Neural progenitor cell (in vitro differentiated cells): ENCODE measurements at regions not wholly inside any gene's neighbourhood (a gene's known extent, or its start where the extent isn't known, plus 50 kb on each side); places are given as distances from the start of the nearest gene placed in this dataset.

Experiments used
- EZH2 ChIP-seq: fragments of 200-600 bp; sonication (generic); IDR thresholded peaks from 2 replicates; pipeline ENCODE4 v1.6.1; 2017; ENCODE audit warnings: antibody characterized with exemption, mild to moderate bottlenecking, moderate library complexity
- TF ChIP-seq, protein P1 (sequence below): fragments of 200-600 bp; sonication (generic); IDR thresholded peaks from 2 replicates; pipeline ENCODE4 v1.5.1; 2017; ENCODE audit warnings: antibody characterized with exemption, mild to moderate bottlenecking

- TF ChIP-seq, protein P1, sequence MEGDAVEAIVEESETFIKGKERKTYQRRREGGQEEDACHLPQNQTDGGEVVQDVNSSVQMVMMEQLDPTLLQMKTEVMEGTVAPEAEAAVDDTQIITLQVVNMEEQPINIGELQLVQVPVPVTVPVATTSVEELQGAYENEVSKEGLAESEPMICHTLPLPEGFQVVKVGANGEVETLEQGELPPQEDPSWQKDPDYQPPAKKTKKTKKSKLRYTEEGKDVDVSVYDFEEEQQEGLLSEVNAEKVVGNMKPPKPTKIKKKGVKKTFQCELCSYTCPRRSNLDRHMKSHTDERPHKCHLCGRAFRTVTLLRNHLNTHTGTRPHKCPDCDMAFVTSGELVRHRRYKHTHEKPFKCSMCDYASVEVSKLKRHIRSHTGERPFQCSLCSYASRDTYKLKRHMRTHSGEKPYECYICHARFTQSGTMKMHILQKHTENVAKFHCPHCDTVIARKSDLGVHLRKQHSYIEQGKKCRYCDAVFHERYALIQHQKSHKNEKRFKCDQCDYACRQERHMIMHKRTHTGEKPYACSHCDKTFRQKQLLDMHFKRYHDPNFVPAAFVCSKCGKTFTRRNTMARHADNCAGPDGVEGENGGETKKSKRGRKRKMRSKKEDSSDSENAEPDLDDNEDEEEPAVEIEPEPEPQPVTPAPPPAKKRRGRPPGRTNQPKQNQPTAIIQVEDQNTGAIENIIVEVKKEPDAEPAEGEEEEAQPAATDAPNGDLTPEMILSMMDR, result no peak
- no peak for TF ChIP-seq EZH2
Observed at GRCh38 chr16:6143020-6143419, 1045.4 kb upstream of the EEF2KMT start.
